ENCODE measurements at regions not wholly inside any gene's neighbourhood (a gene's known extent, or its start where the extent isn't known, plus 50 kb on each side); places are given as distances from the start of the nearest gene placed in this dataset.

DNA sequence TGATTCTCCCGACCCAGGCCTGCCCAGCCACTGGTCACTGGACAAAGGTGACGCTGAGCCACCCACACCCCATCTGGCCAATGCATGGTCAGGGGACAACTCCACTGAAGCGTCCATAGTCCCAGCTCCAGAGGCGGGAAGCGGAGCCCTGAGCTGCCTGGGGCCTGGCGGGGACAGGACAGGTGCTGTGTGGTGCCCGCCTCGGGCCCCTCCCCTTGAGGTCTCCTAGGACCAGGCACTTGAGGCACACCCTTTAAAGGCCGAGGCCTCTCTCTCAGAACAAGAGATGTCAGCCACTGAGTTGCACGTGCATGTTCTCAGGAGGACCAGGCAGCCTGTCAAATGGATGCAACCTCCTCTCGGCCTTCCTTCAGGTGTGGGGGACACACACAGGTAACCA, 52.5 kb upstream of the PPP2R2D start:
- no peak overlapping the region for H3K4me3 ChIP-seq (ENCODE audit: low read depth, low read length)
- TF ChIP-seq, protein P1, sequence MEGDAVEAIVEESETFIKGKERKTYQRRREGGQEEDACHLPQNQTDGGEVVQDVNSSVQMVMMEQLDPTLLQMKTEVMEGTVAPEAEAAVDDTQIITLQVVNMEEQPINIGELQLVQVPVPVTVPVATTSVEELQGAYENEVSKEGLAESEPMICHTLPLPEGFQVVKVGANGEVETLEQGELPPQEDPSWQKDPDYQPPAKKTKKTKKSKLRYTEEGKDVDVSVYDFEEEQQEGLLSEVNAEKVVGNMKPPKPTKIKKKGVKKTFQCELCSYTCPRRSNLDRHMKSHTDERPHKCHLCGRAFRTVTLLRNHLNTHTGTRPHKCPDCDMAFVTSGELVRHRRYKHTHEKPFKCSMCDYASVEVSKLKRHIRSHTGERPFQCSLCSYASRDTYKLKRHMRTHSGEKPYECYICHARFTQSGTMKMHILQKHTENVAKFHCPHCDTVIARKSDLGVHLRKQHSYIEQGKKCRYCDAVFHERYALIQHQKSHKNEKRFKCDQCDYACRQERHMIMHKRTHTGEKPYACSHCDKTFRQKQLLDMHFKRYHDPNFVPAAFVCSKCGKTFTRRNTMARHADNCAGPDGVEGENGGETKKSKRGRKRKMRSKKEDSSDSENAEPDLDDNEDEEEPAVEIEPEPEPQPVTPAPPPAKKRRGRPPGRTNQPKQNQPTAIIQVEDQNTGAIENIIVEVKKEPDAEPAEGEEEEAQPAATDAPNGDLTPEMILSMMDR (conservative IDR thresholded peaks at IDR 0.05; ENCODE audit: low read depth, low read length): no peak
- DNase-seq (ENCODE audit: low read depth): no peak

- no peak for DNase-seq (ENCODE audit: low read depth)
- TF ChIP-seq, protein P1 (conservative IDR thresholded peaks at IDR 0.05; ENCODE audit: low read depth, low read length): no peak
- no peak overlapping the region for H3K4me3 ChIP-seq (ENCODE audit: low read depth, low read length)
These were observed 51.8 kb upstream of the PPP2R2D start for GRCh38 chr10:131848741-131849590.

GRCh38 chr10:131849591-131850382, 51.0 kb upstream of the PPP2R2D start:
- H3K4me3 ChIP-seq (ENCODE audit: low read depth, low read length): no peak overlapping the region
- DNase-seq (ENCODE audit: low read depth): no peak
- TF ChIP-seq, protein P1 (conservative IDR thresholded peaks at IDR 0.05; ENCODE audit: low read depth, low read length): no peak

GRCh38 chr10:131850383-131850870, 50.4 kb upstream of the PPP2R2D start:
- no peak overlapping the region for H3K4me3 ChIP-seq (ENCODE audit: low read depth, low read length)
- TF ChIP-seq, protein P1 (conservative IDR thresholded peaks at IDR 0.05; ENCODE audit: low read depth, low read length): no peak
- no peak for DNase-seq (ENCODE audit: low read depth)

Data from epithelial cell of proximal tubule (primary cell).